Osteocyte (in vitro differentiated cells): ENCODE measurements at regions not wholly inside any gene's neighbourhood (a gene's known extent, or its start where the extent isn't known, plus 50 kb on each side); places are given as distances from the start of the nearest gene placed in this dataset.

ENCODE experiments used
- DNase-seq: peaks from one replicate; pipeline ENCODE4 v3.0.0; 2021; ENCODE audit warnings: mixed read lengths; ENCODE audit not compliant: unreplicated experiment; ENCODE audit errors: extremely low spot score
- H3K27ac Mint-ChIP-seq: one replicate; pipeline ENCODE4 v1.8.0; 2021; ENCODE audit warnings: mild to moderate bottlenecking, mixed read lengths; ENCODE audit not compliant: unreplicated experiment
- H3K27me3 Mint-ChIP-seq: one replicate; pipeline ENCODE4 v1.8.0; 2021; ENCODE audit warnings: mixed read lengths; ENCODE audit not compliant: unreplicated experiment
- H3K36me3 Mint-ChIP-seq: one replicate; pipeline ENCODE4 v1.8.0; 2021; ENCODE audit warnings: mixed read lengths; ENCODE audit not compliant: unreplicated experiment
- H3K4me1 Mint-ChIP-seq: one replicate; pipeline ENCODE4 v1.8.0; 2021; ENCODE audit warnings: mixed read lengths; ENCODE audit not compliant: unreplicated experiment
- H3K4me3 Mint-ChIP-seq: one replicate; pipeline ENCODE4 v1.8.0; 2021; ENCODE audit warnings: mild to moderate bottlenecking, moderate library complexity, mixed read lengths; ENCODE audit not compliant: unreplicated experiment
- H3K9me3 Mint-ChIP-seq: one replicate; pipeline ENCODE4 v1.8.0; 2021; ENCODE audit warnings: mixed read lengths; ENCODE audit not compliant: unreplicated experiment
- CTCF ChIP-seq: fragments of 200-600 bp; sonication (generic); IDR thresholded peaks from 2 replicates; pipeline ENCODE4 v1.5.0; 2021; ENCODE audit warnings: antibody characterized with exemption, mild to moderate bottlenecking, moderate library complexity

- no peak for TF ChIP-seq CTCF
- H3K9me3 Mint-ChIP-seq: no peaks in the 10 kb centered on the region
Observed at GRCh38 chr9:7340451-7340850, 459.1 kb downstream of the DMAC1 start.

GRCh38 chr9:7338586-7339281 lies 460.8 kb downstream of the DMAC1 start:
- Mint-ChIP-seq H3K27ac (no peak overlapping the region), H3K27me3 (peaks cover 2% of the 10 kb centered on the region), H3K9me3 (no peaks in the 10 kb centered on the region), H3K4me1 (no peaks in the 10 kb centered on the region), H3K36me3 (no peaks in the 10 kb centered on the region), H3K4me3 (no peak overlapping the region)
- TF ChIP-seq CTCF: no peak
- DNase-seq: no peak

More at GRCh38 chr9:7340451-7340850, 459.1 kb downstream of the DMAC1 start:
- DNase-seq: no peak
- Mint-ChIP-seq H3K27ac (no peak overlapping the region), H3K27me3 (peaks cover 2% of the 10 kb centered on the region), H3K4me3 (no peak overlapping the region), H3K36me3 (no peaks in the 10 kb centered on the region), H3K4me1 (no peaks in the 10 kb centered on the region)

- peaks cover 2% of the 10 kb centered on the region for H3K27me3 Mint-ChIP-seq
Observed at GRCh38 chr9:7336356-7337065, 463.1 kb downstream of the DMAC1 start.

GRCh38 chr9:7333719-7334118 lies 465.9 kb downstream of the DMAC1 start:
- Mint-ChIP-seq H3K36me3 (no peaks in the 10 kb centered on the region), H3K9me3 (peaks cover under 1% of the 10 kb centered on the region), H3K4me1 (no peaks in the 10 kb centered on the region), H3K27me3 (no peaks in the 10 kb centered on the region), H3K4me3 (no peak overlapping the region), H3K27ac (no peak overlapping the region)
- no peak for DNase-seq
- no peak for TF ChIP-seq CTCF

More at GRCh38 chr9:7336356-7337065, 463.1 kb downstream of the DMAC1 start:
- Mint-ChIP-seq H3K9me3 (no peaks in the 10 kb centered on the region), H3K36me3 (no peaks in the 10 kb centered on the region), H3K4me1 (no peaks in the 10 kb centered on the region), H3K27ac (no peak overlapping the region), H3K4me3 (no peak overlapping the region)
- no peak for TF ChIP-seq CTCF
- DNase-seq: no peak

GRCh38 chr9:7332780-7333179 lies 466.8 kb downstream of the DMAC1 start:
- H3K27me3 Mint-ChIP-seq: no peaks in the 10 kb centered on the region
- no peaks in the 10 kb centered on the region for H3K4me1 Mint-ChIP-seq
- H3K9me3 Mint-ChIP-seq: peaks cover 10% of the 10 kb centered on the region
- no peak overlapping the region for H3K27ac Mint-ChIP-seq
- no peak overlapping the region for H3K4me3 Mint-ChIP-seq
- no peaks in the 10 kb centered on the region for H3K36me3 Mint-ChIP-seq
- DNase-seq: no peak
- TF ChIP-seq CTCF: no peak
